ENCODE measurements at regions not wholly inside any gene's neighbourhood (a gene's known extent, or its start where the extent isn't known, plus 50 kb on each side); places are given as distances from the start of the nearest gene placed in this dataset.

GRCh38 chr2:180144338-180144813, 137.3 kb upstream of the CWC22 start:
- no peak for DNase-seq (ENCODE audit: low read depth)

- no peak for DNase-seq (ENCODE audit: low read depth)
Measured at GRCh38 chr2:180143633-180144337, 136.7 kb upstream of the CWC22 start.

DNA sequence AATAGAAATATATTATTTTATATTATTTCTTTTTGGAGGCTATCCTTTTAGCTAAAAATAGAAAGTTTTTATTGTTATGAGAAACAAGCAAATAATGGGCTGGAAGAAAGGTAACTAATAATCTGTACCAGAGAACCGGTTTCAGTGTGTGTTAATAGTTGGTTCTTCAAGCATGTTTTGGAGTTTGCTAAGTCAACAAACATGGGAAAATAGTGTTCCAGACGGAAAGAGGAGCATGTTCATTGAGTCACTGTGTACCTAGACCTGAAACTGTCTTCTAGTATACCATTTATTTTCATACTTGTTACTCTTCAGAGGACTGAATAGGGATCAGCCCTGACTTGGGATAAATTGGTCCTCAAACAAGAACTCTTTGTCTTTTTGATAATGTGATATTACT, 134.5 kb upstream of the CWC22 start:
- DNase-seq (ENCODE audit: low read depth), result no peak

DNA sequence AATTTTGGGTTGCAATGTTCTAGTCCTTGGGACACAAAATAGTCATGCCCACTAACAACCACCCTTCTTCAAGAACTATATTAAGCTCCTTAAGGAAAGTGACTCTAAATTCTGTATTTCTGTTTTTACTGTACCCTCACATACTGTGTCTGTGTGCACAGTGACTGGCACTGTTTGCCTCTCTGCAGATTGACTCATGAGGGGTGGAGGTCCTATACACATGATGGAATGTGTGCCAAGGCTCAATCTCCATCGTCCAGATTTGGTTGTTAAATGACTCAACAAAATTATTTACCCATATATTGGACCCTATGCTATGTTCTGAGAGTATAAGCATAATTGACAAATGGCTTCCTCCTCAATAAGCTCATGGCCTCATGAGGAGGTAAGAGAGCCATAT, 126.6 kb upstream of the CWC22 start:
- DNase-seq (ENCODE audit: low read depth), result no peak

DNA sequence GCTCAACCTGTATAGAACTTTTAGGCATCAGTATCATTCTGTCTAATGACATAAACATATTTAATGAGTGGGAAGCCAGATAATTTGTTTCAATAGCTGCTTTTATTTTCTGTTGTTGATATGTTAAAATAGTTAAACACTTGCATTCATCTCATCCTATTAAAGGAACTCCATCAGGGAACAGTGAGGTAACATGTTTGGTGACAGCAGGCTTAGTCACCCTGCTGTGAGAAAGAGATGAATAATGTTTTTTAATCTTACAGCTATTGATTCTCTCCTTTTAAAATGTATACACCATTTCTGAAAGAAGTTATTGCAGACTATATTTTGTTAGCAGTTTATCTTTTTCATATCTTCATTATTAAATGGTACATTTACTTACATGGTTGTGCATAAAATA, 123.3 kb upstream of the CWC22 start:
- DNase-seq (ENCODE audit: low read depth), result no peak

GRCh38 chr2:180128861-180129260, 121.8 kb upstream of the CWC22 start:
- no peak for DNase-seq (ENCODE audit: low read depth)

DNA sequence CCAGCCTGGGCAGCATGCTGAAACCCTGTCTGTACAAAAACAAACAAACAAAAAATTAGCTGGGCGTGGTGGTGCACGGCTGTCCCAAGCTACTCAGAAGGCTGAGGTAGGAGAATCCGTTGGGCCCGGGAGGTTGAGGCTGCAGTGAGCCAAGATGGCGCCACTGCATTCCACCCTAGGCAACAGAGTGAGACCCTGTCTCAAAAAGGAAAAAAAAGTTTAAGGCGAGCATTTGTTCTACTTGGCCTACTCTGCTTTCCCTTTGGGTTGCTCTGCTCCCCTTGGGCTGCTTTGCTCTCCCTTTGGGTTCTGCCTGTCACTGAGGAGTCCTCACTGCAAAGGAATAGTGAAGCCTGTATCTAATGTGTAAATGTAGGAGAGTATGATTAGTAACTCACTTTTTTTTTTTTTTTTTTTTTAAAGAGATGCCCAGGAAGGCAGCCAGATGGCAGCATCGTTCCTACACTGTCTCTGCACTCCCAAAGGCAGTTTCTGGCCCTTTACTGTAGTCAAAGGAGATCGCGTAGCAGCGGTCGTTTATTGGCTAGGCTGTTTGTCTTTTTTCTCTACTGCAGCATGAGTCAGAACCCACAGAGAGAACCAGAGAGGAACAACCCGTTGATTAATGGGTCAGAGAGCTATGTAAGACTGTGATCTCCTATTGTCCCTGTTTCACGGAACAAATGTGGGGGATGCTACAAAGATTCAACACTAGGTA, 118.3 kb upstream of the CWC22 start:
- DNase-seq (ENCODE audit: low read depth), result peak; percentile 14

DNA sequence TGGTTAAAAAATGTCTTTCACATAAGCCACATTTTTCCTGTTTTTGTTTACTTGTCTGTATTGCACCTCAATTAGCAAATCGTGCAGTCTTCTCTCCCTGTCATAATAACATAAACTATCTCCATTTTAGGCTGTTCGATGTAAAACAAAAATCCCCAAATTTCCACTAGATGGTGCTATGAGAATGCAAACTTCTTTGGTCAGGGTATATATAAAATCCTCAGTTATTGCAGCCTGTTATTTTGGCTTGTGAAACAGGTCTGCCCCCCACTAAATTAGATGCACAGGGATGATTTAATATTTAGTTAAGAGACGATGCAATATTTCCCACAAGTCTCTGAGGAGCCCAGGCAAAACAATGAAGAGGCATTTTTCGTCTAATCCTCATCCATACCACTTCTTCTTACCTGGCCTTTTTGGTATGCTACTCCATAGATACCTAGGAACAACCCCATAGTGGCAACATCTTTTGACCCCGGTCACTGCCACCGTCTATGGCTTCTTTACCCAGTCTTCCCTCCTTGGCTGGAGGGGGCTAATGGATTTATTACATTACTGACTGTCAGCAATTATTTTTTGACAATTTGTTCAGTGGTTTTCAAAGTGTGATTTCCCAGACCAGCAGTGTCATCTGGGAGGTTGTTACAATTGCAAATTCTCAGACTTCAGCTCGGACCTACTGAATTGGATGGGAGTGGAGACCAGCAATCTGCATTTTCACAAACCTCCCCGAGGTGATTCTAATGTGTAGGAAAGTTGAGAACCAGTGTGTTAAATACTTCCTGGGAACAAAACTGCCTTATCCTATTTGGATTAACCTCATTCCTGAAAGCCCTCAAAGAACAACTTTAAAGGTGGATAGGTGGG, 117.4 kb upstream of the CWC22 start:
- no peak for DNase-seq (ENCODE audit: low read depth)

- DNase-seq (ENCODE audit: low read depth), result no peak
Measured at GRCh38 chr2:180122874-180123273, 115.8 kb upstream of the CWC22 start.

DNA sequence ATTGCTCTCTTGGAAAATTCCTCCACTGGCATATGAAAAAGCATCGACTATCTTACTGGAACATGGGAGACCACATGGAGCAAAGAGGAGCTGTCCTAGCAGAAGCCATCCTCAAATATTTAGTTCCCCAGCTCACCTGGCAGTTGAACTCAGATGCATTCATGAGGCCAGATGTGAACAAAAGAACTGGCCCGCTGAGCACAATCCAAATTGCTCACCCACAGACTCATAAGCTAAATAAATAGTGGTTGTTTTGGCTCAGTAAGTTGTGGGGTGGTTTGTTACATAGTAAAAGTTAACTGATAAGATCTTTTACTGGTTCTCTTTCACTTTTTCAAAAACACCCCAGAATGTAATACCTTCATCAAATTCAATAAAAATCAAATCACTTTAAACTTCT, 108.6 kb upstream of the CWC22 start:
- no peak for DNase-seq (ENCODE audit: low read depth)

- no peak for DNase-seq (ENCODE audit: low read depth)
Measured at GRCh38 chr2:180115269-180115668, 108.2 kb upstream of the CWC22 start.

DNA sequence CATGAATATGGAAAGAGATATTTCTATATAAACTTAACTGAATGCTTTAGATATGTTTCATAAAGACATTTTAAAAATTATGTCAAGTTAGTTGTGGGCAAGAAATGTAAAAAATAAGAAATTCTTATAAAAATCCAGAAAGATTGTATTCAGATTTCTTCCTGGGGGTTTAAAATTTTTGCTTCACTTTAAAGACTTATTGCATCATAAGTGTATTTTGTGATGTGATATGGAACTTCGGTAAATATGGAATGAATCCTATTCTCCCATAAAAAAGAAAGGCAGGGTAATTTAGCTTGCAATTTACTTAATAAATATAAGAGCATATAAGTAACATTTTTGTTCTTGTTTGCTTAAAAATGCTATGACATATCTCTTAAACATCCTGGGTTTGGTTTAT, 104.8 kb upstream of the CWC22 start:
- DNase-seq (ENCODE audit: low read depth), result no peak

GRCh38 chr2:180110469-180110868, 103.4 kb upstream of the CWC22 start:
- DNase-seq (ENCODE audit: low read depth), result no peak

DNA sequence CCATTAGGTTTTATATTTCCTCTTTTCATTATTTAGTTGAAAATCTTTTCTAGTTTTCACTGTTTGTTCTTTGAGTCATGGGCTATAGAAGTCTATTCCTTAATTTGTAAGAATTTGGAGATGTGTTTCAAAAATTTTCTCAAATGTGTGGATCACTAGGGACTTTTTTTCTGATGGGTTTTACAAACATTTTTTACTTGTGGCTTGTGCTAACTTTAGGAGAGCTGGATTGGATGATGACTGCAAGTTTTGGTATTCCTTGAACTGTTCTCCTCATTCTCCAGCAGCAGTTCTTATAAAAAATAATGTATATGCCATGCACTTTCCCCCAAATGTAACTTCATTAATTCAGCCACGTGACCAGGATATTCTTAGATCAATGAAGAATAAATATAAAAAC, 94.7 kb upstream of the CWC22 start:
- DNase-seq (ENCODE audit: low read depth), result no peak

- DNase-seq (ENCODE audit: low read depth), result no peak
Measured at GRCh38 chr2:180099308-180099707, 92.2 kb upstream of the CWC22 start.

DNA sequence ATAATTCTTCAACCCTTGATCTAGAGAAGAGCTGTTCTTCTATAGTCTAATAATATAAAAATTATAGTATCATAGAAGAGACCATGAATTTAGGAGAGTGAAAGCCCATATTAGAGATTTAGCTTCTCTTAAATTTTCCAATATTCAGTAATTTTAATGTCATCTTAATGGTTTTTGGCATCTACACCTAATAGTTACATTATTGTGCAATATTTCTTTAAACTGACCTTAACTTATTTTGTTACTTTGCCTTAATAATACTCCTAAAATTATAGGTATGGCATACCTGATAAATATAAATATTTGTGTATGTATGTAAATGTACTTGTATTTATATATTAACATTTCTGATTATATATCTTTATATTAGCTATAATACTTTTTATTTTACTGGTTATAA, 78.0 kb upstream of the CWC22 start:
- no peak for DNase-seq (ENCODE audit: low read depth)

GRCh38 chr2:180077295-180077906, 70.3 kb upstream of the CWC22 start:
- DNase-seq (ENCODE audit: low read depth), result no peak

- DNase-seq (ENCODE audit: low read depth), result no peak
Measured at GRCh38 chr2:180075870-180076269, 68.8 kb upstream of the CWC22 start.

DNA sequence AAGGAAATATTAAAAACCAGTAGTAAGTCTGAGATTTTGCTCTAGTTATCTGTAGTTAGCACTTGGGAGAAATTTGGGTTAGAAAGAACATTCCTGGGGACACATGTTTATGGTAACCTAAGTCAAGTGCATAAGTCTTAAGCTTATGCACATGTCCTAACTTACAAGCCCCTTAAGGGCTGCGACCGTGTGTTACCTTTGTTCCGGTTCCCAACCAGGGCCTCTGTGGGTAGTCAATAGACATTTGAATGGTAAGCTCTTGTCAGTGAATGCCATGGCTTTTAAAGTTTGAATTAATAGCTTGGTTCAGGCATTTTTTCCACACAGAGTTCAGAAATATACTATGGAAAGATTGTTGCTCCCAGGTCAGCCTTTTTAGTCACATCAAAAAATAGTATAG, 64.7 kb upstream of the CWC22 start:
- no peak for DNase-seq (ENCODE audit: low read depth)

DNA sequence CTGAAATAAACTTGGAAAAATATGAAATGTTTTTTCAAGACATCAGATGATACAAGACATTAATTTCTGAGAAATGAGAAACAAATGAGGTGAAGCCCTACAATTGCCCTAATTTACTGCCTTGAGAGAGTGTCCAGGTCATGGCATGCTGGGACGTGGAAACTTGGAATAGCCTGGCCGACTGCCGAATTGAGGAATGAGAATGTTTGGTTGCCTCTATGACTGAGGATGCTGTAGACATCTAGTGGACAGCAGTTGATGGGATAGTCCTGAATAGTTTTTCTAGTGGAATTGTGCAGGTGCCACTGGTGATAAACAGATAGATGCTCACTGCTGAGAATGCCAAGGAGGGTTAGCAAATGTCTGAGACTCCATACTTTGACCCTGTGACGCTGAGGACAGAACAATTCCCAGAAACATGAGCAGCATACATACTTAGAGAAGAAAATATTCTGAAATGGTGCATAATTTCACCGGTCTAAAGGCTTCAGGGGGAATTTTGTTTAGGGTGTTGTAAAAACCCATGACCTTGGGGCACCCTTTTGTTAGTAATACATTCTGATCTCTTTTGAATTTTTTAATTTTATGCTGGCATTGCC, 56.5 kb upstream of the CWC22 start:
- no peak for DNase-seq (ENCODE audit: low read depth)

DNA sequence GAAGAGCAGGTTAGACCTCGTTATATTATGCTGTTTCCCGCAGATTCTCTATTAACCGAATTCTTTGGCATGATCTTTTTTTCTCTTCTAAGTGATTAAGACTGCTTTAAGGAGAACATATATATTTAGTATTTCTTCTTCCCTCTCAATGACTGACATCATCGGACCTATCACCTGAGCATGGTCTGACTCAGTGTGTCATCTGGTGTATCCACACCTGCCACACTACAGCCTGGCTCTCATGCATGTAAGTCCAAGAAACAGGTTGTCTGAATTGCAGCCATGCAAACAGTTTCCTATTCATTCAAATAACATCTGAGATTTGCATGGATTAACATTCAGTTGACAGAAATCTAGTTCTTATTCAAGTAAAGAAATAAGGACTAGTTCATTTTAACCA, 55.1 kb upstream of the CWC22 start:
- no peak for DNase-seq (ENCODE audit: low read depth)

- DNase-seq (ENCODE audit: low read depth), result no peak
Measured at GRCh38 chr2:180061546-180061945, 54.4 kb upstream of the CWC22 start.
